ENCODE measurements at regions not wholly inside any gene's neighbourhood (a gene's known extent, or its start where the extent isn't known, plus 50 kb on each side); places are given as distances from the start of the nearest gene placed in this dataset.

- peaks cover 0 to 12% (median 6%) of the 10 kb centered on the region in 6 donors for H3K9me3 Mint-ChIP-seq
- no peak overlapping the region for H3K27ac Mint-ChIP-seq
- DNase-seq: no peak
- no peaks in the 10 kb centered on the region for H3K4me1 Mint-ChIP-seq
- H3K27me3 Mint-ChIP-seq (ENCODE audit: low read depth in 3 of 3): peaks cover under 1 to 3% (median 1%) of the 10 kb centered on the region in 3 donors
- H3K4me3 Mint-ChIP-seq: no peak overlapping the region
- H3K36me3 Mint-ChIP-seq: no peaks in the 10 kb centered on the region
Measured at GRCh38 chr6:149201068-149201655, 116.3 kb upstream of the TAB2 start.

- Mint-ChIP-seq H3K9me3 (peaks cover 0 to 12% (median 6%) of the 10 kb centered on the region in 6 donors), H3K27ac (no peak overlapping the region), H3K4me1 (no peaks in the 10 kb centered on the region), H3K36me3 (no peaks in the 10 kb centered on the region), H3K4me3 (no peak overlapping the region), H3K27me3 (ENCODE audit: low read depth in 3 of 3) (peaks cover 0 to 3% (median 1%) of the 10 kb centered on the region in 3 donors)
- DNase-seq: no peak
Measured at GRCh38 chr6:149202100-149202499, 115.4 kb upstream of the TAB2 start.

- no peak overlapping the region for H3K27ac Mint-ChIP-seq
- H3K36me3 Mint-ChIP-seq: no peaks in the 10 kb centered on the region
- H3K4me3 Mint-ChIP-seq: no peak overlapping the region
- peaks cover 0 to 3% (median 1%) of the 10 kb centered on the region in 3 donors for H3K27me3 Mint-ChIP-seq (ENCODE audit: low read depth in 3 of 3)
- H3K4me1 Mint-ChIP-seq: no peaks in the 10 kb centered on the region
- no peak for DNase-seq
- peaks cover 0 to 12% (median 6%) of the 10 kb centered on the region in 6 donors for H3K9me3 Mint-ChIP-seq
Measured at GRCh38 chr6:149202952-149203351, 114.6 kb upstream of the TAB2 start.

DNA sequence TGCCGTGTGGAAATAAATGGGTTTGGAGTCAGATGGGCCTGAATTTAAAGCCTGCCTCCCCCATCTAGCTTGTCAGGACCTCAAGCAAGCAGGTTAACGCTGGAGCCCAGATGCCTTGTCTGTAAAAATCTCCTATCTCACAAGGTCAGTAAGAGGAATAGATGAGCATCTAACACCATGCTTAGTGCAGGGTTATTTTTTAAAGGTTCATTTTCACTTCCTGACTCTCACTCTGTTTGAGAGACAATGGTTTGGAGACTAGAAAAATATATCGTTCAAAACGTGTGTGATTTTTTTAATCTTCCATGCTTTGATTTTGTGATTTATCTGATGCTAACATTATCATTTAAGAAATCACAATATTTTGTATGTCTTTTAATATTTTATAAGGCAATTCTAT, 114.0 kb upstream of the TAB2 start:
- peaks cover 0 to 12% (median 6%) of the 10 kb centered on the region in 6 donors for H3K9me3 Mint-ChIP-seq
- H3K4me3 Mint-ChIP-seq: no peak overlapping the region
- H3K4me1 Mint-ChIP-seq: no peaks in the 10 kb centered on the region
- DNase-seq: no peak
- H3K27ac Mint-ChIP-seq: no peak overlapping the region
- H3K36me3 Mint-ChIP-seq: no peaks in the 10 kb centered on the region
- peaks cover 0 to 3% (median 1%) of the 10 kb centered on the region in 3 donors for H3K27me3 Mint-ChIP-seq (ENCODE audit: low read depth in 3 of 3)

DNA sequence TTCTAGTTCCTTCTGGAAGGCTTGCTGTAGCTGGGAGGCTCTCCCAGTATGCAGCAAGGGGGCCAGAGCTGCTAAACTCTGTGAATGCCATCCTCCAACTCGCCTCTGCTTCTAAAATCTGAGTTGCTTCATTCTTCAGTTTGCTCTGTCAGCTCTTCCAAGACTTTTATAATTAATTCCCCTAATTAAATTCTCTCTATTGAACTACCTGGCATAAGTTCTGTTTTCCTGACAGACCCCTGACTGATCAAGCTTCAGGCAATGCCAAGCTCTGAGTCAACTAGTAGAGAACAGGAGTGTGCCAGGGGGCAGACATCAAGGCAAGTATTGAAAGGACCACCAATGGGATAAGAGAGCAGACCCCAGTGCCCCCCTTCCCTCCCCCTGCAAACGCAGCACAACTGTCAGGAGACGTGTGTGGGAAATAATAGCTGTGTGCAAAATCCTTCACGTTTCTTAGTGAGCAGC, 109.3 kb upstream of the TAB2 start:
- no peak for DNase-seq
- Mint-ChIP-seq H3K27me3 (ENCODE audit: low read depth in 3 of 3) (peaks cover 0 to 3% (median 3%) of the 10 kb centered on the region in 3 donors), H3K4me3 (no peak overlapping the region), H3K4me1 (peaks cover 0 to 12% of the 10 kb centered on the region in 2 donors), H3K9me3 (no peaks in the 10 kb centered on the region), H3K27ac (no peak overlapping the region), H3K36me3 (no peaks in the 10 kb centered on the region)

- H3K4me3 Mint-ChIP-seq: peak overlapping the region in 2 of 5 donors; percentile 9 to 31
- H3K4me1 Mint-ChIP-seq: peaks cover 0 to 12% of the 10 kb centered on the region in 2 donors
- H3K27me3 Mint-ChIP-seq (ENCODE audit: low read depth in 3 of 3): peaks cover 0 to 3% (median 3%) of the 10 kb centered on the region in 3 donors
- DNase-seq: no peak
- no peaks in the 10 kb centered on the region for H3K9me3 Mint-ChIP-seq
- no peaks in the 10 kb centered on the region for H3K36me3 Mint-ChIP-seq
- peak overlapping the region in 3 of 6 donors; percentile 35 to 54 (median 47) for H3K27ac Mint-ChIP-seq
Measured at GRCh38 chr6:149209871-149210775, 107.4 kb upstream of the TAB2 start.

GRCh38 chr6:149211046-149211571, 106.4 kb upstream of the TAB2 start:
- H3K4me1 Mint-ChIP-seq: peaks cover 0 to 12% of the 10 kb centered on the region in 2 donors
- no peak for DNase-seq
- H3K4me3 Mint-ChIP-seq: peak overlapping the region in 2 of 5 donors; percentile 31 to 41
- peaks cover 0 to 3% (median 0%) of the 10 kb centered on the region in 3 donors for H3K27me3 Mint-ChIP-seq (ENCODE audit: low read depth in 3 of 3)
- no peaks in the 10 kb centered on the region for H3K36me3 Mint-ChIP-seq
- H3K27ac Mint-ChIP-seq: peak overlapping the region in 4 of 6 donors; percentile 3 to 54 (median 41)
- no peaks in the 10 kb centered on the region for H3K9me3 Mint-ChIP-seq

DNA sequence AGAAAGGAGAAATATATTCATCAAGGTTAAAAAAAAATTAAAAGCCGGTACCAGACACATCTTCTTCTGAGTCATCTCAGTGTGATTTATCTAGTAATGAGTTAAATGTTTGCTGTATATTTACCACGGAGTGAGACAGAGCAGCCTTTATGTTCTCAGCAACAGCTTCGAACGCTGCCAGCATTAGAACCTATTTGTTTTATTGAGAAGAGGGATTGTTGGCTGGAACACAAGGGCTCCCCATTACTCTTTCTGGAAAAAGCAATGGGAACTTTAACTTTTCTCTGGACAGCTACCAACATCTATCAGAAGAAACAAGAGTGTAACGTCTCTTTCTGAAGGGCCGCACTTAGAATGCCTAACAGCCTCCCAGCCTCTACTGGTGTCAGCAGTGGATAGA, 105.3 kb upstream of the TAB2 start:
- H3K9me3 Mint-ChIP-seq: no peaks in the 10 kb centered on the region

DNA sequence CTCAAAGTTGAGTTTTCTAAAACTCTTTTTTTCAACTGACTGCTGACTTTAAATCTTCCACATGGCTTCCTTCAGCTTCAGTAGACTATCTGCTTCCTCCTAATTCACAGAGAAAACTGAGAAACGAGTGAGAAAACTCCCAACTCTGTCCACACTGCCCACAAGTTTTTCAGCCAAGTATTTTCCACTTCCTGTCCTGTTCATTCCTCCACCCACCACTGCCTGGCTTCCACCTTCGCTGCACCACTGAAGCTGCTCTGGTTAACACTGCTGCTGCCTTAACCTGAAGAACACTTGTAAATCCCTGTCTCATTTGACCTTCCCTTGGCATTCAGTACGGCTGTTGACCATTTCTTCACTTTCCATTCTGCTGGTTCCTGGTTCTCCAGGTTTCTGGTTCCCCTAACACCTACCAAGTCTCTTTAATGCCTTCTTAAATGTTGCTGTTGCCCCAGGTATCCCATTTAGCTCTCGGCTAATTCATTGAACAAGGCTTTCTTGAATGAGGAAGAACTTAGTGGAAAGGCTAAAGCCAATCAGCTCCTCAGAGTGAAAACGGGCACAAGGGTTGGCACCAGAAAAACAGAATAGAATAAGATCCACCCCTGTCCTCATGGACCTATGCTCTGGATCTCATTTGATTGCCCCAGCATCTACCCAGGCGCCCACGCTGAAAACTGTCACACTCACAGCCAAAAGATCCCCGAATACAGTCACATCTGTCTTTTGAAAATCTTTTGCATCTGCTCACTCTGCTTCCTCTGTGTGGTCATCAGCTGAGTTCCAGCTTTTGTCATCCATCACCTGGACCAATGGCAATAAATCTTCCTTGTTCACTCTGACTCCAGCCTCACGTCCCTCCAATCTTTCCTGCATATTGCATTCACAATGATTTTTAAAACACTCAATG, 104.4 kb upstream of the TAB2 start:
- Mint-ChIP-seq H3K4me3 (no peak overlapping the region), H3K27ac (no peak overlapping the region), H3K27me3 (ENCODE audit: low read depth in 3 of 3) (peaks cover 0 to 3% (median 0%) of the 10 kb centered on the region in 3 donors), H3K36me3 (no peaks in the 10 kb centered on the region), H3K9me3 (no peaks in the 10 kb centered on the region), H3K4me1 (peaks cover 0 to 12% of the 10 kb centered on the region in 2 donors)
- DNase-seq: no peak

More for the DNA sequence above, 105.3 kb upstream of the TAB2 start:
- peaks cover 0 to 3% (median 0%) of the 10 kb centered on the region in 3 donors for H3K27me3 Mint-ChIP-seq (ENCODE audit: low read depth in 3 of 3)
- no peak overlapping the region for H3K4me3 Mint-ChIP-seq
- DNase-seq: no peak
- no peaks in the 10 kb centered on the region for H3K36me3 Mint-ChIP-seq
- peaks cover 0 to 12% of the 10 kb centered on the region in 2 donors for H3K4me1 Mint-ChIP-seq
- peak overlapping the region in 2 of 6 donors; percentile 4 to 5 for H3K27ac Mint-ChIP-seq

DNA sequence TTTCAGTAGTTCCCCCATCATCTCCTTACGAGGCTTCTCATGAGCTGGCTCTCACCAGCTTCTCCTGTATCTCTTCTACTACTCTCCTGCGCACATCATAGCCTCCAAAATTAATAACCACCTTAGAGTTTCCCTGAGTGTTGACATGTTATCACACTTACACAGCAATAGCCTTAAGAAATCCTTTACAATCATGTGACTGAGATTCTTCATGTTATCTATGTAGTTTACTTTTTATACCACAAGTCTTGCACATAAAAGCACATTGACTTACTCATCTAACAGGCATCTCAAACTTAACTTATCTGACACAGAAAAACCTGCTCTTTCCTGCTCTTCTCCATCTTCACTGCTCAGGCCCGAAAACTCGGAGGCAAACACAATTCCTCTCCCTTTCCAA, 103.7 kb upstream of the TAB2 start:
- Mint-ChIP-seq H3K4me1 (peaks cover 0 to 12% of the 10 kb centered on the region in 2 donors), H3K4me3 (no peak overlapping the region), H3K9me3 (no peaks in the 10 kb centered on the region), H3K36me3 (no peaks in the 10 kb centered on the region), H3K27me3 (ENCODE audit: low read depth in 3 of 3) (peaks cover 0 to 3% (median 0%) of the 10 kb centered on the region in 3 donors), H3K27ac (no peak overlapping the region)
- DNase-seq: no peak

DNA sequence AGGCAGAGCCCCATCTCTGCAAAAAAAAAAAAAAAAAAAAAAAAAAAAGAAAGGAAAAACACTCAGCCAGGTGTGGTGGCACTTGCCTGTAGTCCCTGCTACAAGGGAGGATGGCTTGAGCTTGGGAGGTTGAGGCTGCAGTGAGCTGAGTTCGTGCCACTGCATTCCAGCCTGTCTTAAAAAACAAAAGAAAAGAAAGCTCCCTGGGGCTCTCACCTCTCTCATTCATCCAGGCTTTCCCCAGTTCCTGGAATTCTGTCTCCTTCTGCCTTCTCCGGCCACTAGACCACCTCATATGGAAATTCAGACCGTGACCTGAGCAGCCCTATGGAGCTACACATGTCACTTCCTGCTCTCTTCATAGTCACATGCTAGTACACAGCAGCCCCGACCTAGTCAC, 101.1 kb upstream of the TAB2 start:
- Mint-ChIP-seq H3K27me3 (ENCODE audit: low read depth in 3 of 3) (no peaks in the 10 kb centered on the region), H3K27ac (peak overlapping the region in 3 of 6 donors; percentile 17 to 46 (median 26)), H3K36me3 (no peaks in the 10 kb centered on the region), H3K4me1 (no peaks in the 10 kb centered on the region), H3K4me3 (no peak overlapping the region), H3K9me3 (no peaks in the 10 kb centered on the region)
- no peak for DNase-seq

DNA sequence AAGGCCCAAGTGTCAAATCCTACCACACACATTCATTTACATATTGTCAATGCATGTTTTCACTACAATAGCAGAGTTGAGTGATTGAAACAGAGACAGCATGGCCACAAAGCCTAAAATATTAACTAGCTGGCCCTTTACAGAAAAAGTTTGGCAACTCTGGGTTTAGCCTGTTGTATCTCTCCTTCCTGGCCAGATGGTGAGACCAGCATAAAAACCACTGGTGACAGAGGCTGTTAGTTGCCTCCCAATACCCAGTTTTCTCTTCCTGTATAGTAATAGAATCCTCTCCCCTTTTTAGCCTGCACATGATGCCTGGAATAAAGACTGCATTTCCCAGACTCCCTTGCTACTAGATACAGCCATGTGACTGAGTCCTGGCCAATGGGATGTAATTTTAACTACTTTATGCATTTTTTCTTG, 100.0 kb upstream of the TAB2 start:
- Mint-ChIP-seq H3K36me3 (no peaks in the 10 kb centered on the region), H3K27me3 (ENCODE audit: low read depth in 3 of 3) (no peaks in the 10 kb centered on the region), H3K9me3 (no peaks in the 10 kb centered on the region), H3K4me3 (no peak overlapping the region), H3K4me1 (no peaks in the 10 kb centered on the region), H3K27ac (no peak overlapping the region)
- no peak for DNase-seq

DNA sequence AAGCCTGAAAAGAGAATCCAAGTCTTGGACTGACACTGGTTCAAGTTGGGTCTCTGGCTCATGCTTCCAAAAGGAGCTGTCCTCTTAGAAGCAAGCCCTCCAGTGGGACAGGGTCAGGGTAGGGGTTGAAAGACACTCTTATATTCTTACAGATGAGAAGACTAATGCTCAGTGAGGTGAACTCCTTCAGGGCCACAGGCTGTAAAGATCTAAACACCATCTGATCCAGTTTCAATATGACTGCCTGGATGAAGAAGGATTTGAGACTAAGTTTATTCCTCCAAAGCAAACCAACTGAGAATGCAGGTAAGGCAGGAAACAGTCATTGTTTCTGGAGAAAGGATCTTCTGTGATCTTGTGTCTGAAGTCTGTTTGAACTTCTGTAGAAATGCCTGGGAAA, 99.0 kb upstream of the TAB2 start:
- Mint-ChIP-seq H3K4me3 (no peak overlapping the region), H3K4me1 (no peaks in the 10 kb centered on the region), H3K27me3 (ENCODE audit: low read depth in 3 of 3) (no peaks in the 10 kb centered on the region), H3K36me3 (no peaks in the 10 kb centered on the region), H3K27ac (no peak overlapping the region), H3K9me3 (no peaks in the 10 kb centered on the region)
- no peak for DNase-seq

Data from immature natural killer cell (primary cell).